SK-N-MC (cell line): ENCODE measurements at regions not wholly inside any gene's neighbourhood (a gene's known extent, or its start where the extent isn't known, plus 50 kb on each side); places are given as distances from the start of the nearest gene placed in this dataset.

Experiments used
- DNase-seq: peaks from one replicate; pipeline ENCODE4 v3.0.0-alpha.2; 2011; ENCODE audit warnings: low read depth, low spot score
- H3K27ac ChIP-seq: fragments of 200-600 bp; sonication (generic); 2 replicates; pipeline ENCODE4 v1.5.1; 2016; ENCODE audit warnings: mixed run types
- H3K36me3 ChIP-seq: fragments of 200-600 bp; sonication (generic); 2 replicates; pipeline ENCODE4 v1.6.1; 2017; ENCODE audit warnings: antibody characterized with exemption, low read length, mixed read lengths; ENCODE audit not compliant: insufficient read depth
- H3K4me3 ChIP-seq: fragments of 200-600 bp; sonication (generic); 2 replicates; pipeline ENCODE4 v1.5.1; 2016
- H3K9ac ChIP-seq: fragments of 200-600 bp; sonication (generic); 2 replicates; pipeline ENCODE4 v1.8.0; 2017; ENCODE audit warnings: mixed run types, mixed read lengths; ENCODE audit not compliant: insufficient read length
- H3K9me3 ChIP-seq: fragments of 200-600 bp; sonication (generic); 2 replicates; pipeline ENCODE4 v1.6.1; 2017; ENCODE audit warnings: low read depth, mild to moderate bottlenecking, antibody characterized with exemption, low read length, moderate library complexity, mixed read lengths
- EZH2 ChIP-seq: fragments of 200-600 bp; sonication (generic); IDR thresholded peaks from one replicate; pipeline ENCODE4 v1.6.1; 2017; ENCODE audit warnings: antibody characterized with exemption
- FOXP2 ChIP-seq: optimal IDR thresholded peaks from 2 replicates; pipeline ENCODE3; 2011; ENCODE audit warnings: mild to moderate bottlenecking, moderate library complexity; ENCODE audit not compliant: insufficient read depth; ENCODE audit errors: extremely low read length, control extremely low read depth
- POLR2AphosphoS5 ChIP-seq: IDR thresholded peaks from 2 replicates; pipeline ENCODE4 v1.6.1; 2012; ENCODE audit warnings: mild to moderate bottlenecking, low read depth, low read length, borderline replicate concordance

DNA sequence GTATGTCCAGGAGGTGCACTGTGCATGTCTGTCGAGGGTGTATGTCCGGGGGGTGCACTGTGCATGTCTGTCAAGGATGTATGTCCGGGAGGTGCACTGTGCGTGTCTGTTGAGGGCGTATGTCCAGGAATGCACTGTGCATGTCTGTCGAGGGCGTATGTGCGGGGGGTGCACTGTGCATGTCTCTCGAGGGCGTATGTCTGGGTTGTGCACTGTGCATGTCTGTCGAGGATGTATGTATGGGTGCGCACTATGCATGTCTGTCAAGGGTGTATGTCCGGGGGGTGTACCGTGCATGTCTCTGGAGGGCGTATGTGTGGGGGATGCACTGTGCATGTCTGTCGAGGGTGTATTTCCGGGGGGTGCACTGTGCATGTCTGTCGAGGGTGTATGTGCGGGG lies 249.3 kb upstream of the MYT1L start:
- Histone ChIP-seq H3K27ac (no peak overlapping the region), H3K4me3 (no peak overlapping the region)
- no peak for DNase-seq

DNA sequence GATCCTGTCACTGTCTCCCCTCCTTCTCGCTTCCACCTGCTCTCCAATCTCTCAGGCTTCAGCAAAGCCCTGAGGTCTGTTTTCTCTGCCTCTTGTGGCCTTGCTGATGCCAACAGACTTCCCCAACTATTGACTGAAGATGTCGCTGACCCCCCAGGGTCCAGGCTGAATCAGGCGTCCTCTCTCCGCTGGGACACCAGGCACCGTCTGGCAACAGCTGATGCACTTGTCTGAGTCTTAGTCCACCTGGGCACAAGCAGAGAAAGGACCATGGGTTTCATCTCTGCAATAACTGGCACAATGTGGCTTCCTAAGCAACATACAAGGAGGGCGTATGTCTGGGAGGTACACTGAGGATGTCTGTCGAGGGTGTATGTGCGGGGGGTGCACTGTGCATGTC lies 248.7 kb upstream of the MYT1L start:
- no peak overlapping the region for H3K9ac ChIP-seq
- H3K27ac ChIP-seq = no peak overlapping the region
- H3K4me3 ChIP-seq = no peak overlapping the region
- H3K36me3 ChIP-seq = no peaks in the 10 kb centered on the region
- DNase-seq = no peak
- TF ChIP-seq POLR2AphosphoS5 (no peak), FOXP2 (no peak), EZH2 (no peak)
- H3K9me3 ChIP-seq = no peaks in the 10 kb centered on the region

More for the DNA sequence above, 249.3 kb upstream of the MYT1L start:
- Histone ChIP-seq H3K9ac (no peak overlapping the region), H3K36me3 (no peaks in the 10 kb centered on the region), H3K9me3 (no peaks in the 10 kb centered on the region)
- TF ChIP-seq EZH2 = no peak
- TF ChIP-seq POLR2AphosphoS5 = no peak

DNA sequence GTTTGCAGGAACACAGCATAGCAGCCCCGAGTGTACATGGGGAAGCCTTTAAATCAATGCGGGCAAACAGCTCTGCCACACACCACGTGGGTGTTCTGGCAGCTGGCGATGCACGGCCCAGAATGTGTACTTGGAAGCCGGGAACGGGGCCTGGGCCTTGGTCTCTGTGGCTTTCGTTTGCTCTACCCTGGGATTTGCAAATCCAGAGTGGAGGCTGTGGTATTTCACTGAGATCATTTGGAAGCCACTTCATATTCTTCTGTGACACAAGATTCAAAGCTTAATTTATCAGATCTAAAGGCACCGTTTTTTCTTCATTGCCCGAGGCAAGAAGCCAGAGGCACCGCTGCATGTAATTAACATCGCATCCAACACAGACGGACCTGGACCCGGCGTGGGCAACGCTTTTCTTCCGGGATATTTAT lies 246.3 kb upstream of the MYT1L start:
- TF ChIP-seq POLR2AphosphoS5 = no peak
- TF ChIP-seq EZH2 = peak; percentile 43
- Histone ChIP-seq H3K36me3 (no peaks in the 10 kb centered on the region), H3K4me3 (no peak overlapping the region), H3K9ac (no peak overlapping the region), H3K27ac (no peak overlapping the region), H3K9me3 (no peaks in the 10 kb centered on the region)
- no peak for DNase-seq

DNA sequence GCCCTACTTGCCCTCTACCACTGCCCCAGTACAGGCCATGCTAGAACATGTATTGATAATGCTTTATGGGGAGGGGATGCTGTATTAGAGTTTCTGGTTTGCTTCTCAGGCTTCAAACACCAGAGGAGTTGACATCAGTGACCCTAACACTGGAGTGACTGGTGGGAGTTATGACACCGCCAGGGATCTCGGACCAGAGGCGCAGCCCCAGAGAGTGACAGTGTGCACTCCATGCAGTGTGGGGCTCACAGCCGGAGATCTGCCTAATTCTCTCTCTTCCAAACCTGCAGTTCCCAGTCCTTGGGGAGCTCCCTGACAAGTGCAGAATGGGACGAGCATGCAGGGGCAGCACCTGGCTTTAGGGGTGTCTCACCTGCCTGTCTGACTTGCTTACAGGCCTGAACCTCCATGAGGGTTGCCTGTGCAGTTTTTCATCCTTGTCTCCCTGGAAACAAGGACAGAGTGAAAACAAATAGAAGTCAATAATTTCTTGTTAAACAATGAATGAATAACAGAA lies 244.9 kb upstream of the MYT1L start:
- no peaks in the 10 kb centered on the region for H3K9me3 ChIP-seq
- DNase-seq = no peak
- no peak overlapping the region for H3K27ac ChIP-seq
- no peak overlapping the region for H3K4me3 ChIP-seq
- no peak overlapping the region for H3K9ac ChIP-seq
- H3K36me3 ChIP-seq = no peaks in the 10 kb centered on the region
- TF ChIP-seq FOXP2 = no peak
- TF ChIP-seq EZH2 = no peak
- TF ChIP-seq POLR2AphosphoS5 = no peak

DNA sequence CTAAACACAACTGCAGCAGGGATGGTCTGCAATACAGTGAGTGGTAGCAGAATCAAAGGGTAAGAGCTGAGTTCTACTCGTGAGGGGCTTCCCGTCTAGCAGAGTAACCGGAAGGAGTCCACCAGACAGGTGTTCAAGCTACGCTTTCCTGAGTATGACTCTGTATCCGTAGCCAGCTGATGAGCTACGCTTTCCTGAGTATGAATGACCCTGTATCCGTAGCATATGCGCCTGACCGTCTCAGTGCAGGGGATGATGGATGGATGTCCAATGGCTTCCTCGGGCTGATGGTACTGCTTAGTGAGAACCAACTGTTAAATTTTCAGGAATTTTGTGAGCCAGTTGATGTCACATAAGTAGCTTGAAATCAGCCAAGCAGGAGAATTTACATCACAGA lies 244.1 kb upstream of the MYT1L start:
- no peak overlapping the region for H3K9ac ChIP-seq
- no peak for DNase-seq
- H3K9me3 ChIP-seq = no peaks in the 10 kb centered on the region
- no peak for TF ChIP-seq FOXP2
- no peak for TF ChIP-seq POLR2AphosphoS5
- TF ChIP-seq EZH2 = no peak
- H3K27ac ChIP-seq = no peak overlapping the region
- no peaks in the 10 kb centered on the region for H3K36me3 ChIP-seq
- H3K4me3 ChIP-seq = no peak overlapping the region

DNA sequence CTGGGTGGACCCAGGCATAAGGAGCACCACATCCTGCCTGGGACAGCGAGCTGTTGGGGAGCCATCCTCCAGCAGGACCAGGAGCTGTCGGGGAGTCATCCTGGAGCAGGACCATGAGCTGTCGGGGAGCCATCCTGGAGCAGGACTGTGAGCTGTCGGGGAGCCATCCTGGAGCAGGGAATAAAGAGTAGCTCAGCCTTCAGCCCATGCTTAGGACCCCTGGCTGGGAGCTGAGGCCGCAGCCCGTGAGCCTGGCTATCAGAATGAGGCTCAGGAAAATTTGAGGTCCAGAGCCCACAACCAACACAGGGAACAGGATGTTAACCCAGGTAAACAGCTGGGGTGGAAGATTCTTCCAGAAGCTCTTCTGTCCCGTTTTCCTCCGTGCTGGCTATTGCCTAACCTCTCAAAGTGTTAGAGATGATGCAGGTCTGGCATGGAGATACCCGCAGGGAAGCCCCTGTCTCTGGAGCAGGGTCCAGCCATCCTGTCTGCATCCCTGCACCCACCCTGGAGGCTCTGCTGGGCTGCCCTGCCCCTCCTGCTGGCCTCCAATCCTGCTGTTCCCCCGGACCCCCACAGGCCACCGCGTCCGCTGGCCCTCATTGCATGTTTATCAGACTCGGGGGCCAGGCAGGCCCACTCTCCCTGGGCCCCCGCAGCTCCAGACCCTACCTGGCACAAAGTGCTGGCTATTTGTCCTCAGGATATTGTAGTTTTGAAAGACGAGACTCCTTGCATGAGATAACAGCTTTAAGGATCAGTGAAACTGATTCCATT lies 243.5 kb upstream of the MYT1L start:
- DNase-seq = no peak
- no peak overlapping the region for H3K27ac ChIP-seq
- no peak overlapping the region for H3K4me3 ChIP-seq
- no peaks in the 10 kb centered on the region for H3K36me3 ChIP-seq
- no peak for TF ChIP-seq EZH2
- no peak overlapping the region for H3K9ac ChIP-seq
- H3K9me3 ChIP-seq = no peaks in the 10 kb centered on the region

DNA sequence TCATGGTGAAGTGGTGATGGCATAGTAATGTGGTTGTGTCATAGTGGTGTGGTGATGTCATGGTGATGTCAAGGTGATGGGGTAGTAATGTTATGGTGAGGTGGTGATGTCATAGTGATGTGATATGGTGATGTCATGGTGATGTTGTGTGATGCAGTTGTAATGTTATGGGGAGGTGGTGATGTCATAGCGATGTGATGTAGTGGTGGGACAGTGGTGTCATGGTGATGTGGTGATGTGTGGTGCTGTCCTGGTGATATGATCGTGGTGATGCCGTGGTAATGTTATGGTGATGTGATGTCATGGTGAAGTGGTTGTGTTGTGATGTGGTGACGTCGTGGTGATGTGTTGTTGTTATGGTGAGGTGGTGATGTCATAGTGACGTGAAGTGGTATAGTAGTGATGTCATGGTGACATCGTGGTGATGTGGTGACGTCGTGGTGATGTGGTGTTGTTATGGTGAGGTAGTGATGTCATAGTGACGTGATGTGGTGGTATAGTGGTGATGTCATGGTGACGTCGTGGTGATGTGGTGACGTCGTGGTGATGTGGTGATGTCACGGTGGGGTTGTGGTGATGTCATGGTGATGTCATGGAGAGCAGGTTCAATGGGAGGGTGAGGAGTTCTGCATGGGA lies 242.7 kb upstream of the MYT1L start:
- TF ChIP-seq FOXP2 = no peak
- TF ChIP-seq POLR2AphosphoS5 = no peak
- no peak for TF ChIP-seq EZH2
- Histone ChIP-seq H3K4me3 (no peak overlapping the region), H3K9me3 (no peaks in the 10 kb centered on the region), H3K36me3 (no peaks in the 10 kb centered on the region), H3K27ac (no peak overlapping the region), H3K9ac (no peak overlapping the region)
- DNase-seq = no peak

DNA sequence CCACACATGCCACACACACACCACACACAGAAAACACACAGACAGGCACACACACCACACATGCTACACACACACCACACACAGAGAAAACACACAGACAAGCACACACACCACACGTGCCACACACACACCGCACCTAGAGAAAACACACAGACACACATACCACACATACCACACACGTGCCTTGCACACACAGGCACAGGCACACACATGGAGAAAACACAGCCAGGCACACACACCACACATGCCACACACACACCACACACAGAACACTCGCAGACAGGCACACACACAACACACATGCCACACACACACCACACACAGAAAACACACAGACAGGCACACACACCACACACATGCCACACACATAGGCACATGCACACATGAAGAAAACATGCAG lies 242.1 kb upstream of the MYT1L start:
- no peak overlapping the region for H3K27ac ChIP-seq
- no peak overlapping the region for H3K9ac ChIP-seq
- TF ChIP-seq POLR2AphosphoS5 (no peak), FOXP2 (no peak), EZH2 (no peak)
- H3K36me3 ChIP-seq = no peaks in the 10 kb centered on the region
- no peak for DNase-seq
- H3K9me3 ChIP-seq = no peaks in the 10 kb centered on the region
- H3K4me3 ChIP-seq = no peak overlapping the region
